ENCODE measurements at regions not wholly inside any gene's neighbourhood (a gene's known extent, or its start where the extent isn't known, plus 50 kb on each side); places are given as distances from the start of the nearest gene placed in this dataset.

GRCh38 chr18:22778996-22779395 lies 154.1 kb upstream of the RBBP8 start:
- TF ChIP-seq MAX (CRISPR knock-in tag; IDR thresholded peaks at IDR 0.05): no peak
- no peak for TF ChIP-seq USF1 (CRISPR knock-in tag; IDR thresholded peaks at IDR 0.05)
- no peak for TF ChIP-seq MYBL2 (CRISPR knock-in tag; IDR thresholded peaks at IDR 0.05)
- TF ChIP-seq CTCF (IDR thresholded peaks at IDR 0.05): no peak
- TF ChIP-seq NR1H2 (CRISPR knock-in tag; IDR thresholded peaks at IDR 0.05): no peak
- TF ChIP-seq IRF2 (CRISPR knock-in tag; IDR thresholded peaks at IDR 0.05; ENCODE audit: borderline replicate concordance, low read depth): no peak
- TF ChIP-seq ATF6 (CRISPR knock-in tag; IDR thresholded peaks at IDR 0.05): no peak
- no peak for TF ChIP-seq JUN (CRISPR knock-in tag; IDR thresholded peaks at IDR 0.05)
- no peak for TF ChIP-seq AFF4 (CRISPR knock-in tag; IDR thresholded peaks at IDR 0.05; ENCODE audit: borderline replicate concordance)
- TF ChIP-seq RORB (CRISPR knock-in tag; IDR thresholded peaks at IDR 0.05): no peak
- TF ChIP-seq CREB1 (CRISPR knock-in tag; IDR thresholded peaks at IDR 0.05): no peak
- TF ChIP-seq ATF1 (CRISPR knock-in tag; IDR thresholded peaks at IDR 0.05): no peak

Data from WTC11 (cell line).